ENCODE measurements at regions not wholly inside any gene's neighbourhood (a gene's known extent, or its start where the extent isn't known, plus 50 kb on each side); places are given as distances from the start of the nearest gene placed in this dataset.

DNA sequence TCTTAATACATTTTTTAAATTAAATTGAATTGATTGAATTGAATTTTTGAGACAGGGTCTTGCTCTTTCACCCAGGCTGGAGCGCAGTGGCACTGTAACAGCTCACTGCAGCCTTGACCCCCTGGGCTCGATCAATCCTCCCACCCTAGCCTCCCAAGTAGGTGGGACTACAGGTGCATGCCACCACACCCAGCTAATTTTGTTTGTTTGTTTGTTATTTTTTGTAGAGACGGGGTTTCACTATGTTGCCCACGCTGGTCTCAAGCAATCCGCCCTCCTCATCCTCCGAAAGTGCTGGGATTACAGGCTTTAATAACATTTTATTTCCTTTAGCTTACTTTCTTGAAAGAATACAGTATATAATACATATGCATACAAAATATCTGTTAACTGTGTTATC is 226.9 kb downstream of the BUD13 start:
- Mint-ChIP-seq H3K9me3 (ENCODE audit: unreplicated experiment) (no peaks in the 10 kb centered on the region), H3K27ac (ENCODE audit: unreplicated experiment) (no peak overlapping the region), H3K36me3 (ENCODE audit: low read depth, unreplicated experiment) (no peaks in the 10 kb centered on the region), H3K27me3 (ENCODE audit: unreplicated experiment) (peaks cover 7% of the 10 kb centered on the region), H3K4me3 (ENCODE audit: unreplicated experiment) (no peak overlapping the region), H3K4me1 (ENCODE audit: unreplicated experiment) (no peaks in the 10 kb centered on the region)
- DNase-seq (ENCODE audit: low spot score) = no peak
- TF ChIP-seq, protein P1, sequence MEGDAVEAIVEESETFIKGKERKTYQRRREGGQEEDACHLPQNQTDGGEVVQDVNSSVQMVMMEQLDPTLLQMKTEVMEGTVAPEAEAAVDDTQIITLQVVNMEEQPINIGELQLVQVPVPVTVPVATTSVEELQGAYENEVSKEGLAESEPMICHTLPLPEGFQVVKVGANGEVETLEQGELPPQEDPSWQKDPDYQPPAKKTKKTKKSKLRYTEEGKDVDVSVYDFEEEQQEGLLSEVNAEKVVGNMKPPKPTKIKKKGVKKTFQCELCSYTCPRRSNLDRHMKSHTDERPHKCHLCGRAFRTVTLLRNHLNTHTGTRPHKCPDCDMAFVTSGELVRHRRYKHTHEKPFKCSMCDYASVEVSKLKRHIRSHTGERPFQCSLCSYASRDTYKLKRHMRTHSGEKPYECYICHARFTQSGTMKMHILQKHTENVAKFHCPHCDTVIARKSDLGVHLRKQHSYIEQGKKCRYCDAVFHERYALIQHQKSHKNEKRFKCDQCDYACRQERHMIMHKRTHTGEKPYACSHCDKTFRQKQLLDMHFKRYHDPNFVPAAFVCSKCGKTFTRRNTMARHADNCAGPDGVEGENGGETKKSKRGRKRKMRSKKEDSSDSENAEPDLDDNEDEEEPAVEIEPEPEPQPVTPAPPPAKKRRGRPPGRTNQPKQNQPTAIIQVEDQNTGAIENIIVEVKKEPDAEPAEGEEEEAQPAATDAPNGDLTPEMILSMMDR (IDR thresholded peaks at IDR 0.05; ENCODE audit: unreplicated experiment) = no peak

DNA sequence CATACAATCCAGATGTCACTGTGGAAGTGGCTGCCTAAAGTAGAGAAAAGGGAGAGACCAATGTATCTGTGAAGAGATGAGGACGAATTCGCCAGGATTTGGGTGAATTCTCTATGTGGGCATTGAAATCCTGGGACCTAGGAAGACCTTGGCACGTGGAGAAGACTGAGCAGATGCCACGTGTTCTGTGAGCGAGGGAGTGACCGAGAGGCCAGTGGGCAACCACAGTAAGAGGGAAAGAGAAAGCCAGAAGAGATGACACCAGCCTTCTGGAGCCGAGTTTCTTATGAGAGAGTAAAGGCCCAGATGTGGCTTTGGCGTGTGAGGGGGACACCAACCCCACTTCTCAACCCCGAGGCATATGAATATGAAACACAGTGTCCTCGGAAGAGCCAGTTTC is 228.1 kb downstream of the BUD13 start:
- Mint-ChIP-seq H3K27ac (ENCODE audit: unreplicated experiment) (no peak overlapping the region), H3K9me3 (ENCODE audit: unreplicated experiment) (no peaks in the 10 kb centered on the region), H3K36me3 (ENCODE audit: low read depth, unreplicated experiment) (no peaks in the 10 kb centered on the region), H3K4me3 (ENCODE audit: unreplicated experiment) (no peak overlapping the region), H3K27me3 (ENCODE audit: unreplicated experiment) (peaks cover 4% of the 10 kb centered on the region), H3K4me1 (ENCODE audit: unreplicated experiment) (no peaks in the 10 kb centered on the region)
- no peak for DNase-seq (ENCODE audit: low spot score)
- TF ChIP-seq, protein P1 (IDR thresholded peaks at IDR 0.05; ENCODE audit: unreplicated experiment) = no peak

DNA sequence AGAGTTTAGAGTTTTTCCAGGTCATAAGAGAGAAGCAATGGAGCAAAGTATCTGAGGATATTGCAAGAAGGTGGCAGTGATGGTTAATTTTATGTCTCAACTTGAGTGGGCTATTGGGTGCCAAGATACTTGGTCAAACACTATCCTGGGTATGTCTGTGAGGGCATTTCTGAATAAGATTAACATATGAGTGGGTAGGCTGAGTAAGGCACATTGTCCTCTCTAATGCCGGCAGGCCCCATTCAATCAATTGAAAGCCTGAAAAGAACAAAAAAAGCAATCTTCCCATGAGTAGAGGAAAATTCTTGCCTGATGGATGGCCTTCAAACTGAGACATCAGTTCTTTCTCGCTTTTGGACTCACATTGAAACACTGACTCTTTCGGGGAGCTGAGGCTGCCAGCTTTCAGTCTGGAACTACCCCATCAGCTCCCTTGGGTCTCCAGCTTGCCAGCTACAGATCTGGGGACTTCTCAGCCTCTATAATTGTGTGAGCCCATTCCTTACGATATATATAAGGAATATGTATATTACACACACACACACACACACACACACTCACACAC is 228.8 kb downstream of the BUD13 start:
- peaks cover 3% of the 10 kb centered on the region for H3K27me3 Mint-ChIP-seq (ENCODE audit: unreplicated experiment)
- H3K27ac Mint-ChIP-seq (ENCODE audit: unreplicated experiment) = no peak overlapping the region
- TF ChIP-seq, protein P1 (IDR thresholded peaks at IDR 0.05; ENCODE audit: unreplicated experiment) = no peak
- no peak overlapping the region for H3K4me3 Mint-ChIP-seq (ENCODE audit: unreplicated experiment)
- no peaks in the 10 kb centered on the region for H3K4me1 Mint-ChIP-seq (ENCODE audit: unreplicated experiment)
- DNase-seq (ENCODE audit: low spot score) = no peak
- H3K36me3 Mint-ChIP-seq (ENCODE audit: low read depth, unreplicated experiment) = no peaks in the 10 kb centered on the region
- no peaks in the 10 kb centered on the region for H3K9me3 Mint-ChIP-seq (ENCODE audit: unreplicated experiment)

DNA sequence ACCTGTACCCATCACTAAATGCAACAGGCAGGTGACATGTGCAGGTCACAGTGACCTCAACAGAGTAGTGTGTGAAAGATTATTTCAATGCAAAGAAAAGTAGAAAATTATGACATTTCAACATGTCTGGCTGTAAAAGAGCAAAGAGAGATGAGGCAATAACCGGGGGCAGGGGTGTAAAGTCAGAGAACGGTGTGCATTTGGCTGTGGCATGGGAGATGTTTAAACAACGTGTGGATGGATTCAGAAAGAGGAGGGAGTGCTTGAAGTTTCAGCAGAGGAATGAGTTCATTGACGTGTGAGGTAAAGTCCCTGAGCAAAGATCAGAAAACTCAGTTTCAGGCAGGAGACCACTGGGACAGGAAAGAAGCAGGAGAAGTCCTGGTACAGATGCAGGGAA is 229.7 kb downstream of the BUD13 start:
- no peaks in the 10 kb centered on the region for H3K9me3 Mint-ChIP-seq (ENCODE audit: unreplicated experiment)
- no peak for DNase-seq (ENCODE audit: low spot score)
- TF ChIP-seq, protein P1 (IDR thresholded peaks at IDR 0.05; ENCODE audit: unreplicated experiment) = no peak
- H3K4me1 Mint-ChIP-seq (ENCODE audit: unreplicated experiment) = no peaks in the 10 kb centered on the region
- peaks cover 3% of the 10 kb centered on the region for H3K27me3 Mint-ChIP-seq (ENCODE audit: unreplicated experiment)
- no peak overlapping the region for H3K4me3 Mint-ChIP-seq (ENCODE audit: unreplicated experiment)
- no peaks in the 10 kb centered on the region for H3K36me3 Mint-ChIP-seq (ENCODE audit: low read depth, unreplicated experiment)
- H3K27ac Mint-ChIP-seq (ENCODE audit: unreplicated experiment) = no peak overlapping the region

DNA sequence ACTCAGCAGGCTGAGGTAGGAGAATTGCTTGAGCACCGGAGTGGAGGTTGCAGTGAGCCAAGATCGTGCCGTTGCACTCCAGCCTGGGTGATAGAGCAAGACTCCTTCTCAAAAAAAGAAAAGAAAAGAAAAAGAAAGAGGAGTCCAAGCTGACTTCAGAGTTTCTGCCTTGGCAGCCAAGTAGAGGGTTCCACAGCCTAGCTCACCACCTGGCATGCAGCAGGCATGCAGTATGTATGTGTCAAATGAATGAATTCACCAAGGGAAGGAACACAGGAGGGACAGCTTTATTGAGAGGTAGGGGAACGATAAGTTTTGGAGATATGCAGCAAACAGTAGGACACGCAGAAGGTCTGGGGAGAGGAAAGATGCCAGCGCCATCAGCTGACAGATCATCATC is 230.4 kb downstream of the BUD13 start:
- no peak overlapping the region for H3K27ac Mint-ChIP-seq (ENCODE audit: unreplicated experiment)
- H3K36me3 Mint-ChIP-seq (ENCODE audit: low read depth, unreplicated experiment) = no peaks in the 10 kb centered on the region
- TF ChIP-seq, protein P1 (IDR thresholded peaks at IDR 0.05; ENCODE audit: unreplicated experiment) = no peak
- no peak for DNase-seq (ENCODE audit: low spot score)
- H3K9me3 Mint-ChIP-seq (ENCODE audit: unreplicated experiment) = no peaks in the 10 kb centered on the region
- no peaks in the 10 kb centered on the region for H3K4me1 Mint-ChIP-seq (ENCODE audit: unreplicated experiment)
- H3K27me3 Mint-ChIP-seq (ENCODE audit: unreplicated experiment) = peaks cover 3% of the 10 kb centered on the region
- H3K4me3 Mint-ChIP-seq (ENCODE audit: unreplicated experiment) = no peak overlapping the region

All from endothelial cell (in vitro differentiated cells).